ENCODE measurements at regions not wholly inside any gene's neighbourhood (a gene's known extent, or its start where the extent isn't known, plus 50 kb on each side); places are given as distances from the start of the nearest gene placed in this dataset.
"Not testable (repeated sequence)": the region's sequence is repeated elsewhere in the genome, so short reads cannot be mapped to it uniquely, and the experiment has no call there.

- Histone ChIP-seq H3K4me3 (no peak overlapping the region), H3K4me1 (ENCODE audit: insufficient read depth) (no peaks in the 10 kb centered on the region), H3K27ac (no peak overlapping the region), H3K36me3 (no peaks in the 10 kb centered on the region), H3K27me3 (no peaks in the 10 kb centered on the region), H3K9me3 (no peaks in the 10 kb centered on the region)
- no peak for DNase-seq
- TF ChIP-seq POLR2A (IDR thresholded peaks at IDR 0.05) (no peak), CTCF (IDR thresholded peaks at IDR 0.05) (no peak), EP300 (IDR thresholded peaks at IDR 0.05) (no peak)
- intact Hi-C loops (cut with DNase I) = no loop called here
Measured at GRCh38 chr9:99489060-99489413, 267.0 kb downstream of the SEC61B start.

- H3K27ac ChIP-seq = no peak overlapping the region
- H3K27me3 ChIP-seq = no peaks in the 10 kb centered on the region
- DNase-seq = no peak
- TF ChIP-seq POLR2A (IDR thresholded peaks at IDR 0.05) (no peak), EP300 (IDR thresholded peaks at IDR 0.05) (no peak), CTCF (IDR thresholded peaks at IDR 0.05) (no peak)
- no peak overlapping the region for H3K4me3 ChIP-seq
- intact Hi-C loops (cut with DNase I) = no loop called here
- no peaks in the 10 kb centered on the region for H3K4me1 ChIP-seq (ENCODE audit: insufficient read depth)
- H3K36me3 ChIP-seq = no peaks in the 10 kb centered on the region
- H3K9me3 ChIP-seq = no peaks in the 10 kb centered on the region
- 15 to 40% (median 23%) methylated on average over 3 of the region's 3 CpGs for WGBS, 3 donors
Measured at GRCh38 chr9:99490729-99491128, 268.6 kb downstream of the SEC61B start.

- no peaks in the 10 kb centered on the region for H3K9me3 ChIP-seq
- no peak overlapping the region for H3K27ac ChIP-seq
- 27 to 41% (median 31%) methylated on average over 10 of the region's 10 CpGs for WGBS, 3 donors
- no peaks in the 10 kb centered on the region for H3K4me1 ChIP-seq (ENCODE audit: insufficient read depth)
- no peak for TF ChIP-seq CTCF (IDR thresholded peaks at IDR 0.05)
- no peak for TF ChIP-seq EP300 (IDR thresholded peaks at IDR 0.05)
- no peak for TF ChIP-seq POLR2A (IDR thresholded peaks at IDR 0.05)
- H3K4me3 ChIP-seq = no peak overlapping the region
- intact Hi-C loops (cut with DNase I) = no loop called here
- H3K27me3 ChIP-seq = no peaks in the 10 kb centered on the region
- H3K36me3 ChIP-seq = no peaks in the 10 kb centered on the region
- DNase-seq = no peak
Measured at GRCh38 chr9:99491408-99492158, 269.5 kb downstream of the SEC61B start.

GRCh38 chr9:99497641-99498040, 275.6 kb downstream of the SEC61B start:
- 93 to 98% (median 94%) methylated on average over 2 of the region's 2 CpGs for whole genome bisulfite sequencing, 3 donors
- intact Hi-C loops (cut with DNase I) = no loop called here
- Histone ChIP-seq H3K9me3 (no peaks in the 10 kb centered on the region), H3K4me1 (ENCODE audit: insufficient read depth) (no peaks in the 10 kb centered on the region), H3K27me3 (no peaks in the 10 kb centered on the region), H3K4me3 (no peak overlapping the region), H3K27ac (no peak overlapping the region), H3K36me3 (no peaks in the 10 kb centered on the region)
- TF ChIP-seq EP300 (IDR thresholded peaks at IDR 0.05) = no peak
- TF ChIP-seq POLR2A (IDR thresholded peaks at IDR 0.05) = no peak
- TF ChIP-seq CTCF (IDR thresholded peaks at IDR 0.05) = no peak
- no peak for DNase-seq

- intact Hi-C loops (cut with DNase I); H3K36me3 ChIP-seq; H3K4me1 ChIP-seq (ENCODE audit: insufficient read depth); H3K9me3 ChIP-seq; H3K27me3 ChIP-seq; DNase-seq; H3K27ac ChIP-seq; H3K4me3 ChIP-seq: not testable (repeated sequence)
- 44 to 59% (median 45%) methylated on average over 14 to 16 of the region's 16 CpGs for WGBS, 3 donors
Measured at GRCh38 chr9:99498979-99499378, 276.9 kb downstream of the SEC61B start.
